HG03457 (cell line): ENCODE measurements at regions not wholly inside any gene's neighbourhood (a gene's known extent, or its start where the extent isn't known, plus 50 kb on each side); places are given as distances from the start of the nearest gene placed in this dataset.

ENCODE experiments used
- ATAC-seq: cut with Tn5 transposase; IDR thresholded peaks from one replicate; pipeline ENCODE4 v1.9.1; 2021; ENCODE audit warnings: moderate number of reproducible peaks; ENCODE audit not compliant: unreplicated experiment

- no peak for ATAC-seq
Observed at GRCh38 chr3:167958141-167958540, 137.6 kb downstream of the GOLIM4 start.

- no peak for ATAC-seq
Observed at GRCh38 chr3:167952969-167953368, 142.8 kb downstream of the GOLIM4 start.

GRCh38 chr3:167950212-167950611, 145.5 kb downstream of the GOLIM4 start:
- ATAC-seq, result no peak

- ATAC-seq, result no peak
Observed at GRCh38 chr3:167941234-167941995, 154.3 kb downstream of the GOLIM4 start.

GRCh38 chr3:167940241-167940640, 155.5 kb downstream of the GOLIM4 start:
- no peak for ATAC-seq

- ATAC-seq, result no peak
Observed at GRCh38 chr3:167938516-167938915, 157.2 kb downstream of the GOLIM4 start.

- ATAC-seq, result no peak
Observed at GRCh38 chr3:167936019-167936418, 159.7 kb downstream of the GOLIM4 start.

- ATAC-seq, result no peak
Observed at GRCh38 chr3:167930453-167930852, 165.3 kb downstream of the GOLIM4 start.

- ATAC-seq, result no peak
Observed at GRCh38 chr3:167929968-167930367, 165.8 kb downstream of the GOLIM4 start.

GRCh38 chr3:167928381-167928780, 167.3 kb downstream of the GOLIM4 start:
- ATAC-seq, result no peak

- no peak for ATAC-seq
Observed at GRCh38 chr3:167920747-167921146, 175.0 kb downstream of the GOLIM4 start.

- ATAC-seq, result no peak
Observed at GRCh38 chr3:167919590-167919989, 176.1 kb downstream of the GOLIM4 start.

GRCh38 chr3:167918686-167919085, 177.0 kb downstream of the GOLIM4 start:
- no peak for ATAC-seq

GRCh38 chr3:167918008-167918596, 177.6 kb downstream of the GOLIM4 start:
- ATAC-seq, result no peak

GRCh38 chr3:167913219-167913835, 177.8 kb downstream of the SERPINI1 start:
- ATAC-seq, result no peak

- ATAC-seq, result no peak
Observed at GRCh38 chr3:167909952-167910351, 174.4 kb downstream of the SERPINI1 start.

- ATAC-seq, result no peak
Observed at GRCh38 chr3:167909504-167909896, 174.0 kb downstream of the SERPINI1 start.

- no peak for ATAC-seq
Observed at GRCh38 chr3:167908746-167909503, 173.4 kb downstream of the SERPINI1 start.

GRCh38 chr3:167908221-167908620, 172.7 kb downstream of the SERPINI1 start:
- ATAC-seq, result no peak

- ATAC-seq, result no peak
Observed at GRCh38 chr3:167901138-167901537, 165.6 kb downstream of the SERPINI1 start.

- ATAC-seq, result no peak
Observed at GRCh38 chr3:167899093-167899492, 163.6 kb downstream of the SERPINI1 start.
